ENCODE measurements at regions not wholly inside any gene's neighbourhood (a gene's known extent, or its start where the extent isn't known, plus 50 kb on each side); places are given as distances from the start of the nearest gene placed in this dataset.

- TF ChIP-seq CTCF (IDR thresholded peaks at IDR 0.05; ENCODE audit: low read depth, low read length): peak; percentile 22
- TF ChIP-seq MYC (IDR thresholded peaks at IDR 0.05; ENCODE audit: low read depth, low read length): no peak
- DNase-seq (ENCODE audit: low read depth): no peak
- H3K4me3 ChIP-seq (ENCODE audit: low read depth, low read length): no peak overlapping the region
These were observed 127.3 kb upstream of the TOP3B start for GRCh38 chr22:22109693-22110466.

DNA sequence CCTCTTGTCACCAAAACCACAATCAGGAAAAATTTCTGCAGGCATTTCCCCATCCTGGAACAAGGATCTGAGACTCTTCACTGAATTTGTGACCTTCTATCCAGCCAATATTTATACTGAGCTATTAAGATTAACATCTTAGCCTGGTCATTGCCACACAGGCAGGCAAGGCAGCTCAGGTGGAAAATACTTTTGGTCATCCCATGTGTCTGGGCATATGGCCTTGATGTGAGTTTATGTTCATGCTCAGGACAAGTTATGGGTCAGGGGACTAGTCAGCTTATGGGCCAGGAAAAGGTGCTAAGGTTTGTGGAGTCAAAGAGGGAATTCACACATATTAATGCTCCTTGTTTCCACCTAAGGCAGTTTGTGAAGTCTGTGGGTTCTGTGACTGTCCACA is 124.3 kb upstream of the TOP3B start:
- no peak for TF ChIP-seq POLR2A (IDR thresholded peaks at IDR 0.05; ENCODE audit: extremely low read depth, insufficient read length)
- TF ChIP-seq, protein P1, sequence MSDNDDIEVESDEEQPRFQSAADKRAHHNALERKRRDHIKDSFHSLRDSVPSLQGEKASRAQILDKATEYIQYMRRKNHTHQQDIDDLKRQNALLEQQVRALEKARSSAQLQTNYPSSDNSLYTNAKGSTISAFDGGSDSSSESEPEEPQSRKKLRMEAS (IDR thresholded peaks at IDR 0.05; ENCODE audit: low read depth, low read length): no peak
- TF ChIP-seq MYC (IDR thresholded peaks at IDR 0.05; ENCODE audit: low read depth, low read length): no peak
- no peak for TF ChIP-seq CTCF (IDR thresholded peaks at IDR 0.05; ENCODE audit: low read depth, low read length)

GRCh38 chr22:22105364-22105763 is 122.8 kb upstream of the TOP3B start:
- DNase-seq (ENCODE audit: low read depth): no peak
- no peak overlapping the region for H3K4me3 ChIP-seq (ENCODE audit: low read depth, low read length)
- TF ChIP-seq, protein P1 (IDR thresholded peaks at IDR 0.05; ENCODE audit: low read depth, low read length): no peak
- no peak for TF ChIP-seq MYC (IDR thresholded peaks at IDR 0.05; ENCODE audit: low read depth, low read length)
- TF ChIP-seq CTCF (IDR thresholded peaks at IDR 0.05; ENCODE audit: low read depth, low read length): no peak
- TF ChIP-seq POLR2A (IDR thresholded peaks at IDR 0.05; ENCODE audit: extremely low read depth, insufficient read length): no peak

More for the DNA sequence above, 124.3 kb upstream of the TOP3B start:
- no peak overlapping the region for H3K4me3 ChIP-seq (ENCODE audit: low read depth, low read length)
- no peak for DNase-seq (ENCODE audit: low read depth)

DNA sequence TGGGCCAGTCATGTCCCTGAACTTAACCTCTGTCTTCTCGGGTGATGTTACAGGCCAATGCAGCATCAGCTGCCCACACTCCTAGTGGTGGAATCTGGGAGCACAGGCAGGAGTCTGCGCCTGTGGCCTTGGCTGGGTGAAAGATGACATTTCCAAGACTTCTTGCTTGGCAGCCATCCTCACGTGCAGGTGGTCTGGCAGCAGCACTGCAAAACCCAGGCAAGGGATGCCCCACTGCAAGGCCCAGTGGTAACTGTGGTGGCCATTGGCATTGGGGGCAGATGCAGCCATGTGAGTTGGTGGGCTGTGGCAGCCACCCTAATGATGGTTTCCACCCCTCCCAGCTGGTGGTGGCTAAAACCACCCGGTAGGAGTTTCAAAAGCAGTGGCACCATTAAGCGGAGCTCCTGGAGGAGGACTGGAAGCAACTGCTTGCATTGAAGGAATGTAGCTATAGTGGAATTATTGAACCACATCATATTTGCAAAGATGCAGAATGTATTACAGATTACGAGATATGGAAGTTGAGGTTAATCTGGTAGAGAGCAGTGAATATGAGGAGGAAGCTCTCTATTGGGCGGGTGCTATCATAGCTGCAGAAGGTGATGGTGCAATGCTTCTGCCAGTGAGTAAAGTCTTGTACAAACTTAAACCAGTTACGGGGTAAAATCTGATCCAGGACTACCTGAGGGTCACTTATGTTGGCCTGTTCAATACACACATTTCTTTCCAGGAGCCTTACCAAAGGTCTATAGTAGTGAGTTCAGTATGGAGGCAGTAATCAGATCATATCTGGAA is 120.7 kb upstream of the TOP3B start:
- TF ChIP-seq, protein P1 (IDR thresholded peaks at IDR 0.05; ENCODE audit: low read depth, low read length): no peak
- TF ChIP-seq POLR2A (IDR thresholded peaks at IDR 0.05; ENCODE audit: extremely low read depth, insufficient read length): no peak
- no peak for TF ChIP-seq MYC (IDR thresholded peaks at IDR 0.05; ENCODE audit: low read depth, low read length)
- peak; percentile 46 for TF ChIP-seq CTCF (IDR thresholded peaks at IDR 0.05; ENCODE audit: low read depth, low read length)
- H3K4me3 ChIP-seq (ENCODE audit: low read depth, low read length): no peak overlapping the region
- peak; percentile 35 for DNase-seq (ENCODE audit: low read depth)

GRCh38 chr22:22099833-22100812 is 117.5 kb upstream of the TOP3B start:
- peak; percentile 50 for DNase-seq (ENCODE audit: low read depth)
- TF ChIP-seq CTCF (IDR thresholded peaks at IDR 0.05; ENCODE audit: low read depth, low read length) (peak; percentile 36), POLR2A (IDR thresholded peaks at IDR 0.05; ENCODE audit: extremely low read depth, insufficient read length) (no peak)
- no peak overlapping the region for H3K4me3 ChIP-seq (ENCODE audit: low read depth, low read length)
